ENCODE measurements at regions not wholly inside any gene's neighbourhood (a gene's known extent, or its start where the extent isn't known, plus 50 kb on each side); places are given as distances from the start of the nearest gene placed in this dataset.

DNA sequence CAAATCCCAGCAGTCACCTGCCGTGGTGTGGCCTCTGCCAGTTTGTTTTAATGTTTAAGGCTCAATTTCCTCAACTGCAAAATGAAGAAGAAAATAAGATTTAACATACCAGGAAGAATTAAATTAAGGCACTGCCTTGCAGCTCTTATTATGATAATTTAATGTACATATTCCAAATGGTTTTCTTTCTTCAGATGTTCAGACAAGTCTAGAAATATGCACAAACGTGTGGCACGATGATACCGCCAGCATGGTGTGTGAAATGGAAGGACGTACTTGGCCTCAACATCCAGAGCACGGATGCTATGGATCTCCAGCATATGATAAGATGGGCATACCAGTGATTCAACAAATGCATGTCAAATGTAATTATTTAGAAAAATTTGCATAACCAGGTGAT is 959.4 kb upstream of the TMEM132C start:
- CTCF ChIA-PET, result interaction anchor here (1.0 to 1.6 kb wide), 2 partner anchors 14 to 17 kb away, joined by 4 read pairs; no protein-coding TSS in a partner anchor
- no peak overlapping the region for H3K4me3 ChIP-seq (ENCODE audit: low read depth, low read length)
- DNase-seq (ENCODE audit: low read depth), result no peak
- no peaks in the 10 kb centered on the region for H3K27me3 ChIP-seq (ENCODE audit: control insufficient read depth, insufficient read depth, low read length)
- H3K36me3 ChIP-seq (ENCODE audit: control insufficient read depth, insufficient read depth, low read length), result no peaks in the 10 kb centered on the region
- TF ChIP-seq, protein P1, sequence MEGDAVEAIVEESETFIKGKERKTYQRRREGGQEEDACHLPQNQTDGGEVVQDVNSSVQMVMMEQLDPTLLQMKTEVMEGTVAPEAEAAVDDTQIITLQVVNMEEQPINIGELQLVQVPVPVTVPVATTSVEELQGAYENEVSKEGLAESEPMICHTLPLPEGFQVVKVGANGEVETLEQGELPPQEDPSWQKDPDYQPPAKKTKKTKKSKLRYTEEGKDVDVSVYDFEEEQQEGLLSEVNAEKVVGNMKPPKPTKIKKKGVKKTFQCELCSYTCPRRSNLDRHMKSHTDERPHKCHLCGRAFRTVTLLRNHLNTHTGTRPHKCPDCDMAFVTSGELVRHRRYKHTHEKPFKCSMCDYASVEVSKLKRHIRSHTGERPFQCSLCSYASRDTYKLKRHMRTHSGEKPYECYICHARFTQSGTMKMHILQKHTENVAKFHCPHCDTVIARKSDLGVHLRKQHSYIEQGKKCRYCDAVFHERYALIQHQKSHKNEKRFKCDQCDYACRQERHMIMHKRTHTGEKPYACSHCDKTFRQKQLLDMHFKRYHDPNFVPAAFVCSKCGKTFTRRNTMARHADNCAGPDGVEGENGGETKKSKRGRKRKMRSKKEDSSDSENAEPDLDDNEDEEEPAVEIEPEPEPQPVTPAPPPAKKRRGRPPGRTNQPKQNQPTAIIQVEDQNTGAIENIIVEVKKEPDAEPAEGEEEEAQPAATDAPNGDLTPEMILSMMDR (IDR thresholded peaks at IDR 0.05; ENCODE audit: insufficient read depth, low read depth, low read length), result no peak
- POLR2A ChIA-PET, result no interaction called here

DNA sequence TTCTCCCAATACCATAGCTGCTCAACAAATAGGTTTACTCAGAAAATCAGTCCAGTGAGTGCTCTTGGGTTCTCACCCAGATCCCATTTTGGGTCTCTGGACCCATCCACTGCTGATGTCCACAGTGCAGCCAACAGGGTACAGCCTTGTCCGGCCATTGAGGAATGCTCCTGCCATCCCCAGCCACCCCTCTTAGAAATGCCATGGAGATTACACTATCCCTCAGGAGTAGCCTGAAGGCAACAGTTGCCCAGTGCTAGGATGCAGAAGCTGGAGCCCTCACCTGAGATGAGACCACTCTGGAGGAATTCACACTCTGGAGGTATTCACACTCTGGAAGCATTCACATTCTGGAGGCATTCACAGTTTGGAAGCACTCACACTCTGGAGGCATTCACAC is 958.8 kb upstream of the TMEM132C start:
- DNase-seq (ENCODE audit: low read depth), result no peak
- H3K36me3 ChIP-seq (ENCODE audit: control insufficient read depth, insufficient read depth, low read length), result no peaks in the 10 kb centered on the region
- CTCF ChIA-PET, result interaction anchor here (1.6 kb wide), 1 partner anchor 15 kb away, joined by 4 read pairs; no protein-coding TSS in a partner anchor
- no peak overlapping the region for H3K4me3 ChIP-seq (ENCODE audit: low read depth, low read length)
- H3K27me3 ChIP-seq (ENCODE audit: control insufficient read depth, insufficient read depth, low read length), result no peaks in the 10 kb centered on the region
- TF ChIP-seq, protein P1 (IDR thresholded peaks at IDR 0.05; ENCODE audit: insufficient read depth, low read depth, low read length), result no peak
- POLR2A ChIA-PET, result no interaction called here

DNA sequence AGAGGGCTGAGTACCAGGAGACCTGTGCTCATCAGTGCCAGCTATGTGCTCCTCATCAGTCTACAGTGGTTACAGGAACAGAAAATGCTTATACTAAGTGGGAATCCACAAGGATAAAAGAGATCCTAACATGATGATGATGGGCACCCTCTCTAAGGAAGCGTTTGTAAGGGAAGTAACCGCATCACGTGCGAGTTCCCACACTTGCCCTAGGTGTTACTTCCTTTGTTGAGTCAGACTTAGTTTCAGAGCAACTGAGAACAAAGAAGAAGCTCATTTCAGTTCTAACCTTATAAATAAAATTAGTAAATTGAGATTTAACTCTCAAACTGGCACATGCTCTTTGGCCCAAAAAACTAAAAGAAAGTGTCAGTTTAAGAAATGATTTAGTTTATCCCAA is 956.4 kb upstream of the TMEM132C start:
- POLR2A ChIA-PET, result no interaction called here

DNA sequence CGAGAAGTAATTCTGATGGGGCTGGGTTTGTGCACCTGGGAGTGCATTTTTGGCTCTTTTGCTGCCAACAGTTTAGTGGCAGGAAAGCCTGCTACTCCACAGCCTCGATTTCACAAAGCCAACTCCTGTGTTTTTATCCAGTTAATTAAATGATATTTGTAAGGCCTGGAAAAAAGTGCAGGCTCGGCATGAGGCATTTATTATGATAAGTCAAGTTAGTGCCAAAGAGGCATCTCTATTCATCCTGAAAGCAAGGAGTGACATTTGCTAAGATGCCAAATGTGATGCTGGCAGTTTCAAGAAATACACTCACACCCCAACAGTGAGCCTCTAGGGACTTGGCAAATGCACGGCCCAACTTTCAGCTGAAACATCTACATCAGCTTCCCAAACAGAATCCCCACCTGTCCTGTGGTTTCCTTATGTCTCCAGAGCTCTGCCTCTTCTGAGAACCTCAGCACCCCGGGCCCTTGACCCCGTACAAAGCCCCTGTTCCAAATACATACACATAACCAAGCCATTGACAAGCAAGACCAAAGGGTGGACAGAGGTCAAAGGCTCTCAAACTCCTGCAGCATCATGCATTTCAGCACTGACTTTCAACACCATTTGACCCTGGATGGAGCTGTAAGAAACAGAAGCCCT is 955.1 kb upstream of the TMEM132C start:
- no peaks in the 10 kb centered on the region for H3K36me3 ChIP-seq (ENCODE audit: control insufficient read depth, insufficient read depth, low read length)
- no peak for DNase-seq (ENCODE audit: low read depth)
- CTCF ChIA-PET, result interaction anchor here (0.9 kb wide), 1 partner anchor 19 kb away, joined by 3 read pairs; no protein-coding TSS in a partner anchor
- POLR2A ChIA-PET, result no interaction called here
- H3K27me3 ChIP-seq (ENCODE audit: control insufficient read depth, insufficient read depth, low read length), result no peaks in the 10 kb centered on the region
- TF ChIP-seq, protein P1 (IDR thresholded peaks at IDR 0.05; ENCODE audit: insufficient read depth, low read depth, low read length), result no peak
- no peak overlapping the region for H3K4me3 ChIP-seq (ENCODE audit: low read depth, low read length)

More for the DNA sequence above, 956.4 kb upstream of the TMEM132C start:
- DNase-seq (ENCODE audit: low read depth), result no peak
- Histone ChIP-seq H3K36me3 (ENCODE audit: control insufficient read depth, insufficient read depth, low read length) (no peaks in the 10 kb centered on the region), H3K27me3 (ENCODE audit: control insufficient read depth, insufficient read depth, low read length) (no peaks in the 10 kb centered on the region), H3K4me3 (ENCODE audit: low read depth, low read length) (no peak overlapping the region)
- TF ChIP-seq, protein P1 (IDR thresholded peaks at IDR 0.05; ENCODE audit: insufficient read depth, low read depth, low read length), result no peak
- CTCF ChIA-PET, result no interaction called here

DNA sequence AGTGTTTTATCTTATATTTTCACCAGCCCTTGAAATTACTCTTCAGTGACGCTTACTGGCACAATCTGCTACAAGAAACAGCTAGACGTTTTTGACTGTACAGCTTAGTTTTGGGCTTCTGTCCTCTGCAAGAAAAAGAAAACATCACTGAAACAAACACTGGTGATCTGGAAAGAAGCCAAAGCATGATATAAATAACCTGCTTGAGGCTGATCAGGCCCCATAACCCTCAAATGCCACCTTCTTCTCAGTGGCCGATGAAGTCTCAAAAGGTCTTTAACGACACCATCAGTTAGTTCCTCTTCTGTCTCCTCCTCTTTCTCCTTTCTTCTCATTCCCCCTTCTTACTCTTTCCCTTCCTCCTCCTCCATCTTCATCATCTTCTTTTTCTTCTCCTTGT is 942.3 kb upstream of the TMEM132C start:
- CTCF ChIA-PET, result interaction anchor here (1.0 to 1.4 kb wide), 2 partner anchors 18 to 31 kb away, joined by 4 read pairs; no protein-coding TSS in a partner anchor
- TF ChIP-seq, protein P1 (IDR thresholded peaks at IDR 0.05; ENCODE audit: insufficient read depth, low read depth, low read length), result no peak
- POLR2A ChIA-PET, result no interaction called here
- DNase-seq (ENCODE audit: low read depth), result no peak
- Histone ChIP-seq H3K36me3 (ENCODE audit: control insufficient read depth, insufficient read depth, low read length) (no peaks in the 10 kb centered on the region), H3K4me3 (ENCODE audit: low read depth, low read length) (no peak overlapping the region), H3K27me3 (ENCODE audit: control insufficient read depth, insufficient read depth, low read length) (no peaks in the 10 kb centered on the region)
